Stimulated activated CD4-positive, alpha-beta T cell treated with anti-CD3 and anti-CD28 coated beads, Interleukin-4, amount 100 ng/mL, for 4 hours (primary cell): ENCODE measurements at regions not wholly inside any gene's neighbourhood (a gene's known extent, or its start where the extent isn't known, plus 50 kb on each side); places are given as distances from the start of the nearest gene placed in this dataset.

ENCODE experiments used
- DNase-seq, 2 experiments: peaks; one replicate each; pipeline ENCODE4 v3.0.0-alpha.2; 2020

DNA sequence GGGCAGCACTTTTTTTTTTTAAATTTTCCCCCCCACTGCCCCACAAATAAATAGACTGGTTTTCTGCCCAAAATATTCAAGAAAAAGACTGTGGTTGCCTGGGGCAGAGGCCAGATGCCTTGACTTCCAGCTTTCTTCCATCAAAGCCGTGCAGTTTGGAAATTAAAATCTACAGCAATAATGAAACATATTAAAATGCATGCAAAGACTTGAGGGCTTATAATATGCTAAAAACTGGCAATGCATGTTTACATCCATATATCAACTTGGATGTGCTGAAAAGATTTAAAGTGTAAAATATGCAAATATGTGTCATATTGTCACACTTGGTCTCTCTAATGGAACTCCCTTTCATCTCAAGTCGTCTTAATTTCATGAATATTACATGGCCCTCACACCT, 2036.2 kb upstream of the PIK3C3 start:
- no peak for DNase-seq

GRCh38 chr18:39913672-39914366, 2041.2 kb upstream of the PIK3C3 start:
- no peak for DNase-seq

DNA sequence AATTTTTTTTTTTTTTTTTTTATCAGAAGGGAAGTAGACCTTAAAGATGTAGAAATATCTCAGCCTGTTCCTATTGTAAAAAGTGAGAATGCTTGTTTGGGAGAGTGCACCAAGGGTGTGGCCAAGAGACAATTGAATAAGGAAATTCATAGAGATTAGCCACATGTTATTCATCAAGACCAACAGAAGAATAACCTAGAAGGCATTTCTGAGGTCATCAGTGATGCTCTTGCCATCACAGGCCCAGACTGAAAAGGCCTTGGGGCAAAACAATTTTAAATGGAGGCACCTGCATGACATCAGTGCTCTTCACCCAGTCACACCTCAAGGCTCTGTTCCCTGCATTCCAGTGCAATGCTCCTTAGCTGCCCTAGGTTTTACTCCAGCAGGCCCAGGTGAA, 2043.3 kb upstream of the PIK3C3 start:
- no peak for DNase-seq

- no peak for DNase-seq
These were observed 2045.3 kb upstream of the PIK3C3 start for GRCh38 chr18:39909706-39910105.

DNA sequence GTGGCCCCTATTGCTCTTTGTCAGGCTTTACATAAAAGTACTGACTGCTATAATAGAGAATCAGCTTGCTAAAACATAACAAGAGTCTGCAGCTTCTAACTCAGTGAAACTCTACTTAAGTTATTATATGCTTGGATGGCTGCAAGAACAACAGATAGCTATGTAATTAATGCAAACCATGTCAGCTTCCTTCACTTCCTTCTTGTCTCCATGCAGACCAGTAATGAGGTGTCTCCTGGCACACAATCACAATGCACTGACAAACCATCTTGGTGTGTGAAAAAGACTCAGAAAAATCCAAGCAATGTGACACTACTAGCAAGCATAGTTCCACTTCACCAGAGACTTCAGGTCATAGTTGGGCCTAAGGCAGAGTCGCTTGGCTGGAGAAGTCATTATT, 2068.9 kb upstream of the PIK3C3 start:
- DNase-seq, result no peak

- no peak for DNase-seq
These were observed 2082.4 kb upstream of the PIK3C3 start for GRCh38 chr18:39872651-39873050.

- DNase-seq, result no peak
These were observed 2083.1 kb upstream of the PIK3C3 start for GRCh38 chr18:39871961-39872360.

DNA sequence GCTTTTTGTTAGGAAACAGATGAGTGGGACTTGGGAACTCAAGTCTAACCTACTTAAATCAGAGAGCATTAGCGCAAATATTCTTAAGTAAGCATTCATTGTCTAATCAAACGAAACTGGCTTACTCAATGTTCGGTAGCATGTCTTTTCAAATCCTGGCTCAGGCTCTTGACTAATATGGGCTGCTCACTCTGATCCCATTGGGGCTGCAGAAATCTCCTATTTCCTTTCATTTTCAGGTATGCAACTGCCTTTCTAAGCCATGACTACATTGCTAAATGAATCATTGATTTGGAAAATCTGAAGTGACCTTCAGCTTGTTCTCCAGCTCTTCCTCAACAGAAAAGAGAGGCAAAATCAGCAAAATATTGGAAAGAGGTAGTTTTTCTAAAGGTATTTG, 2084.4 kb upstream of the PIK3C3 start:
- no peak for DNase-seq

- DNase-seq, result no peak
These were observed 2091.1 kb upstream of the PIK3C3 start for GRCh38 chr18:39863916-39864315.

DNA sequence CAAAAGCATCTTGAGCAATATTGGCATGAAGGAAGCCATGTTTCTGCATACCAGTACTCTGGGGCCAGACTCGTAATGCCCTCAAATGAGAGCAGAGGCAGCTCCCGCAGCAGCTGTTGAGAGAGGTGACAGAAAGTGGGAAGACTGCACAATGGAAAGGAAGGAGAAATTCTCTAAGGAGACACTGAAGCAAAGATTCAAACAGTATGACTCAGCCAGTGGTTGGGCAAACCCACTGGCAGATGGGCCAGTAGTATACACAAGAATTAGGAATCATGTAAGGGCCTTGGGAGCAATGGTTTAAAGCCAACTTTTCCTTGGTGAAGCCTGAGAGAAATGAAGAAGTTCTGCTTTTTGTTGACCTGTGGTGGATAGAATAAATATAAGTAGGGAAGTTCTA, 2092.7 kb upstream of the PIK3C3 start:
- DNase-seq, result no peak

- no peak for DNase-seq
These were observed 2100.7 kb upstream of the PIK3C3 start for GRCh38 chr18:39854291-39854690.

DNA sequence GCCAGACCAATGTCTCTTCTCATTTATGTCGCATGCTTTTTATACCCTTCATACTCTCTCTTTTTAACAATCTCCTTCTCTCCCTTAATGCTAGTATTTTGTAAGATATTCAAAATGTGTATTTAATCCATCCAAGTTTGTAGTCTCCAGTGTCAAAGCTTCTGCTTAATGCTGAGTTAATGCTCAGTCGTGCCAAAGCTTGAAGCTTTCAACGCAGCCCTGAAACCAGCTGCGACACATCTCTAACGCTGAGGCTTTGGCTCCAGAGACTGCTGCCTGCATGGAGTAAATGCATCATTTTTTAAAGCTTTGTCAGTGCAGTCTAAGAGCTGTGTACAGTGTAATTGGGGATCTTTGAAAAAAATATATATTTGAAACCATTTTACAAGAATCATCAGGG, 2108.8 kb upstream of the PIK3C3 start:
- no peak for DNase-seq

GRCh38 chr18:39845631-39846030, 2109.4 kb upstream of the PIK3C3 start:
- no peak for DNase-seq

DNA sequence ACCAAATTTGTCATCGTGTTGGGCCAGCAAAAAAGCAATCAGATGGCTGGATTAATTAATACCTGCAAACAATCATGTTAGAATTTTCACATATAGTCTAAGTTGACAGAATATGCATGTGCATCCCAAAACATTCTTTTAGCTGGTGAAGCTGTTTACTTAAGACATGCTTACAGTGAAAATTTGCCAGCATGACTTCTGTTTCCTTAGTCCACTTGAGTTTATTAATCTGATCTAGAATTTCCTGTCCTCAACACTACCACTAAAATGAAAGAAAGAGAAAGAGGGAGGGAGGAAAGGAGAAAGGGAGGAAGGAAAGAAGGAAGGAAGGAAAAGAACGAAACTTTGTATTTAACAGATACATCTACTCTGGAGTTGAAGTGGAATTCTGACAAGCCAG, 2109.9 kb upstream of the PIK3C3 start:
- DNase-seq, result no peak

DNA sequence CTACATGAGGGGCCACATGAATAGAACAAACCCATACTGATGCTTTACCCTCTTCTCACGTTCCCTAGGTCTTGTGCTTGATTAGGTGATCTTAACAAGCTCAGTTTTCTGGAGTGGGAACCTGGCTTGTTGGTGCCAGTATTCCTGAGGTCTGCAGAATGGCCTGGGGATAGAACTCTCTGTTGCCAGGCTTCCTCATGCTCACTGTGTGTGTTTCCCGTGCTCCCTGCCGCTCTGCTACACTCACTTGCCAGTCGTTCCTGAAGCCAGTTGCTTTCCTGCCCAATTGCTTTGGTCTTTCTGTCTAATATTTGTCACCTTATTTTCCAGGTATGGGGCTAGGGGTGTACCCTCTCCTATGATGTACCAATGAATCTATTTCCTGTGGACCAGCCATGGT, 2111.5 kb upstream of the PIK3C3 start:
- DNase-seq, result no peak

DNA sequence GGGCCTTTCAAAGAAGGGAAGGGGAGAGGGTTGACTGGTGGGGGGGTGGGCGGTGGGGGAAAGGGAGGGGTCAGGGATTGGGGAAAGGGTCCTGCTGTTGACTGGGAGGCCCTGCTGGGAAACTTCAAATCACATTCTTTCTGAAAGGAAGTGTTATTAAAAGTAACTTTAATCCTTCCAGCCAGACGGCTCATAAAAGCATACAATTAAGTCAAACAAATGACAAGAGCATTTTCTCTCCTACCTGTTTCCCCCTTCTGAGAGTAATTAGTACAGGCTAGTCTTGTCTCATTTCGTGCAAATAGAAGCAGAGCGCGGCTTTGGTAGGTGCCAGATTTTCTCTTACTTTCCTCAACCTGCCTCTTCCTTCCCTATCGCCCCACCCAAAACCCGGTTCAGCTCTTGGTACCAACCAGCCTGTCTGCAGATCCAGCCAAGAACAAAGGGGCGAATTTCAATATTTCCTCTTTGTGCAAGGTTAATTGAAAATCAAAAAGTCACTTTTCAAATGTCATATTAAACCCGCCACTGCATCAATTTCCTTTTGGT, 2112.6 kb upstream of the PIK3C3 start:
- DNase-seq, result no peak

GRCh38 chr18:39841482-39842365, 2113.3 kb upstream of the PIK3C3 start:
- DNase-seq, result no peak

DNA sequence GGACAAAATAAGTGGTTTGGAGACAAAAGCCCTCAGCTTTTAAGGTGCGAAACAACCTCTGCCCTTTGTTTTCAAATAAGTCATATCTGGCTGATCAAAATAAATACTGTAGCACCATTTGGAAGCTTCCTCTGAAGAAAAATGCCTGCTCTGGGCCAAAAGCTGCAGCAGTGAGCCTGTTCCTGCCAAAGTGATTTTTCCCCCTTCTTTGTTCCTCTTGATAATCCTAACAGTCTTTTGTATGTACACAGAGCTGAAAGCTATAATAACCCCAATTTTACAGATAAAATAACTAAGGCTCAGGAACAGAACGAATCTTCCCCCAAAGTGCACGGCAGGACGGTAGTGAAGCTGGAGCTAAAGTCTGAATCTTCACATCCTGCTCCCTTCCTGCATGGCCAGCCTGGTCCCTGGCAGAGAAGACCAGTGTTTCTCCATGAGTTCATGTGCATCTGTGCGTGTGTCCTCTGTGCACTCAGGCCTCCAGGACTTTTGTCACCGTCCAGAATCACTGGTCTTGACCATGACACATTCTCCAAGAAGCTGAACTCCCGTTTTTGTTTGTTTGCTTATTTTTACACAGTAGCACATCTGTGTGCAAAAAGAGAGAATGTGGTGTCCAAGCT, 2114.1 kb upstream of the PIK3C3 start:
- DNase-seq, result no peak

DNA sequence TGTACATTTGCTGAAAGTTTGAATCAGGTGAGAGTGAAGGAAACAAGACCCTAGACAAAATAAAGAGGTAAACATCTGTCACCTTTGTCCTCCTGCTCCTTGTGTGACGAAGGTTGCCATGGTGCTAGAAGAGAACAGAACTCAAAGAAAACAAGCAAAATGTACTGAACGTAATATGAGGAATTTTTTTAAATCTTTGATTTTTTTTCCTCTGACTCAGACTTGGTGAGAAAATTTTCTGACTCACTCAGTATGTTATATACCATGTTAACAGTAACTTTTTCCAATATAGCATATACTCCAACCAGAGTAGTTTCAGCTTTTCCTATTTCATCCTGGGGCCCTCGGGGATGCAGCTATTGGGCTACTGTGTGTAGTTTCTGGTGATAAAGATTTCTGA, 2114.6 kb upstream of the PIK3C3 start:
- no peak for DNase-seq

DNA sequence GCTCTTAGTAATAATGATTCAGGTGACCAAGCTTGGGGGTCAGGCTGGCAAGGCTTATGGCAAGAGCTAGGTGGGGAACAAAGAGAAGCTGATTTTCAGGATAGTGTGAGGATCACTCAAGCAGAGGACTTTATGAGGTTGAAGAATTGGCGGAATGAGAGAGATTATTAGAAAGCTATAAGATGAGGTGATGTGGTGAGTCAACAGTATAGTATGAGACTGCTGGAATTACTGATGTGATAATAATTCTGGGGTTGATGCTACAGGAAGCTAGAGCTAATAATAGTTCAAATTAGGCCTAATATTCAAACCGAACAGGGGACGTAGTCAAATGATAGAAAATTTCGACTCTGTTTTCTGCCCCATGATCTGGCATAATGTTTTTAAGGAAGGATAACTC, 2115.3 kb upstream of the PIK3C3 start:
- DNase-seq, result no peak

DNA sequence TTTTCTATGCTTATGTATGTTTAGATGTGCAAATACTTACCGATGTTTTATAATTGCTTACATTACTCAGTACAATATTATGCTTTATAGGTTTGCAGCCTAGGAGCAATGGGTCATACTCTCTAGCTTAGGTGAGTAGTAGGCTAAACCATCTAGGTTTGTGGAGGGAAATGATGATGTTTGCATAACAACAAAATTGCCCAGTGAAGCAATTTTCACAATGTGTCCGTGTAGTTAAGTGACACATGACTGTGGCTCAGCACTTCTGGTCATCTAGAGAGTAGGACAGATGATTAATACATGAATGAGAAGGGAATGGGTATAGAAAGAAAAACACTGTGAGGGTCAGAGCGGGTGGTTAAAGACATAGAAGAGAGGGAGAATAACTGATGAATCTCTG, 2116.2 kb upstream of the PIK3C3 start:
- DNase-seq, result no peak

DNA sequence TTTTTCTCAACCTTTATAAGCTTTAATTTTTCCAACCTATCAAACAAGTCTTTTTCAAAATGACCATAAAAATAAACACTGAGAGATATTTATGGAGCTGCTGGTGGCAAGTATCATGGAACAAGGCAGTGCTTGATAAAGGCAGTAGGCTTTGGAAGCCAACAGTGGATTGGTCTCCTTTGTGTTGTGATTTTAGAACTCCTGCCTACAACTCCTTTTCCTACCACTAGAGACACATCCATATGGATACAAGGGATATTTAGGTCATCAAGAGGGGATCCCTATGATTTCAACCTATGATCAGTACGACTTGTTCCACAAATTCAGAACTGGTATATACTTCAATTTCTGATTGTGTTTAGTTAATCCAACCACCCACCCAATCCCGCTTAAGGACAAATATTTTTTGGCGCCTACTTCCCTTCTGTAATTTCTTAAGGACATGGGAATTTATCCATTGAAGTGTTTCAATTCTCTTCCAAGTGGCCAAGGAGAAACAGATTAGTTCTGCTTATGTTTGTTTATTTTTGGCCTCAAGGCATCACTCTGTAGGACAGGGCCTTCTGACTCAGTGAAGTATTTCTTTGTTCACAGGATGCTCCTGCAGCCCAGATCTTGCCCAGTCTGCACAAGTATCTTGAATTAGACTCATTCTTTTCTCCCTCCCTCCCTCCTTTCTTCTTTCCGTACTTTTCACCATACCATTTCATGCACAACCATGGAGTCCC, 2119.6 kb upstream of the PIK3C3 start:
- no peak for DNase-seq

DNA sequence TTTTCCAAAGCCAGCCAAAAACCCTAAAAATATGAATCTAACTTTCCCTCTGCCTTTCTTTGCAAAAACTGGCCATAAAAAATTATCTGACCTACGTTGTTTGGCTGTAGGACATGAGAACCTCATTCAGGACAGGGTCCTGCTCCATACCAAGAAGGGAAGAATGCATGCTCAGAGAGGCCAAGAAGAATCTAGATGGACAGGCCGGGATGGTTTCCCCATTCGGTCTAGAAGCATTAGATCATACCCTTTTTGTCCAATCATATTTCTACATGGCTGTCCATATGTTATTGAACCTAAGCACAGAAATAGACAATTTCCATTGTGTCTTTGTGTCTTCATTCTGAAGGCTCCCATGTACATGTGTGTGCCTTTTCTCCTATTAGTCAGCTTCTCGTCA, 2120.4 kb upstream of the PIK3C3 start:
- DNase-seq, result no peak
